ENCODE measurements at regions not wholly inside any gene's neighbourhood (a gene's known extent, or its start where the extent isn't known, plus 50 kb on each side); places are given as distances from the start of the nearest gene placed in this dataset.

- Mint-ChIP-seq H3K9me3 (peaks cover 2 to 21% (median 10%) of the 10 kb centered on the region in 7 donors), H3K36me3 (no peaks in the 10 kb centered on the region), H3K4me3 (no peak overlapping the region), H3K4me1 (no peaks in the 10 kb centered on the region), H3K27ac (no peak overlapping the region), H3K27me3 (no peaks in the 10 kb centered on the region)
- Histone ChIP-seq H3K27me3 (ENCODE audit: control insufficient read depth, insufficient read depth, low read length) (no peaks in the 10 kb centered on the region), H3K4me3 (ENCODE audit: low read depth, low read length) (no peak overlapping the region), H3K4me1 (ENCODE audit: control insufficient read depth, insufficient read depth, low read length, poor library complexity, severe bottlenecking) (no peaks in the 10 kb centered on the region), H3K36me3 (ENCODE audit: control insufficient read depth, insufficient read depth, low read length) (no peaks in the 10 kb centered on the region), H3K27ac (ENCODE audit: insufficient read depth, low read length, poor library complexity, severe bottlenecking) (no peak overlapping the region), H3K9me3 (ENCODE audit: control insufficient read depth in 2 of 2, low read length in 2 of 2) (peaks cover 0 to 5% of the 10 kb centered on the region in 2 experiments)
- ATAC-seq (ENCODE audit: low read depth in 2 of 2) (no peak), DNase-seq (no peak)
Measured at GRCh38 chr11:29657709-29658108, 359.1 kb downstream of the KCNA4 start.

- H3K27ac Mint-ChIP-seq: no peak overlapping the region
- Histone ChIP-seq H3K27ac (ENCODE audit: insufficient read depth, low read length, poor library complexity, severe bottlenecking) (no peak overlapping the region), H3K4me3 (ENCODE audit: low read depth, low read length) (no peak overlapping the region), H3K36me3 (ENCODE audit: control insufficient read depth, insufficient read depth, low read length) (no peaks in the 10 kb centered on the region), H3K27me3 (ENCODE audit: control insufficient read depth, insufficient read depth, low read length) (no peaks in the 10 kb centered on the region), H3K9me3 (ENCODE audit: control insufficient read depth in 2 of 2, low read length in 2 of 2) (peaks cover 0 to 2% of the 10 kb centered on the region in 2 experiments), H3K4me1 (ENCODE audit: control insufficient read depth, insufficient read depth, low read length, poor library complexity, severe bottlenecking) (no peaks in the 10 kb centered on the region)
- no peak overlapping the region for H3K4me3 Mint-ChIP-seq
- no peaks in the 10 kb centered on the region for H3K27me3 Mint-ChIP-seq
- no peaks in the 10 kb centered on the region for H3K4me1 Mint-ChIP-seq
- no peak for DNase-seq
- no peak for ATAC-seq (ENCODE audit: low read depth in 2 of 2)
- H3K9me3 Mint-ChIP-seq: peaks cover 0 to 16% (median 6%) of the 10 kb centered on the region in 7 donors
- no peaks in the 10 kb centered on the region for H3K36me3 Mint-ChIP-seq
Measured at GRCh38 chr11:29656597-29656996, 360.2 kb downstream of the KCNA4 start.

GRCh38 chr11:29645373-29645772, 371.5 kb downstream of the KCNA4 start:
- no peak for DNase-seq
- peaks cover 0 to 3% of the 10 kb centered on the region in 2 experiments for H3K9me3 ChIP-seq (ENCODE audit: control insufficient read depth in 2 of 2, low read length in 2 of 2)
- Mint-ChIP-seq H3K27ac (no peak overlapping the region), H3K27me3 (no peaks in the 10 kb centered on the region), H3K4me3 (no peak overlapping the region), H3K9me3 (peaks cover 1 to 27% (median 7%) of the 10 kb centered on the region in 7 donors), H3K4me1 (no peaks in the 10 kb centered on the region), H3K36me3 (no peaks in the 10 kb centered on the region)
- no peaks in the 10 kb centered on the region for H3K4me1 ChIP-seq (ENCODE audit: control insufficient read depth, insufficient read depth, low read length, poor library complexity, severe bottlenecking)
- H3K36me3 ChIP-seq (ENCODE audit: control insufficient read depth, insufficient read depth, low read length): no peaks in the 10 kb centered on the region
- no peaks in the 10 kb centered on the region for H3K27me3 ChIP-seq (ENCODE audit: control insufficient read depth, insufficient read depth, low read length)
- H3K4me3 ChIP-seq (ENCODE audit: low read depth, low read length): no peak overlapping the region
- no peak for ATAC-seq (ENCODE audit: low read depth in 2 of 2)
- H3K27ac ChIP-seq (ENCODE audit: insufficient read depth, low read length, poor library complexity, severe bottlenecking): no peak overlapping the region

- Histone ChIP-seq H3K9me3 (ENCODE audit: control insufficient read depth in 2 of 2, low read length in 2 of 2) (peaks cover 0 to 3% of the 10 kb centered on the region in 2 experiments), H3K4me1 (ENCODE audit: control insufficient read depth, insufficient read depth, low read length, poor library complexity, severe bottlenecking) (no peaks in the 10 kb centered on the region), H3K4me3 (ENCODE audit: low read depth, low read length) (no peak overlapping the region), H3K27me3 (ENCODE audit: control insufficient read depth, insufficient read depth, low read length) (no peaks in the 10 kb centered on the region), H3K27ac (ENCODE audit: insufficient read depth, low read length, poor library complexity, severe bottlenecking) (no peak overlapping the region), H3K36me3 (ENCODE audit: control insufficient read depth, insufficient read depth, low read length) (no peaks in the 10 kb centered on the region)
- peaks cover 1 to 17% (median 5%) of the 10 kb centered on the region in 7 donors for H3K9me3 Mint-ChIP-seq
- H3K36me3 Mint-ChIP-seq: no peaks in the 10 kb centered on the region
- DNase-seq (no peak), ATAC-seq (ENCODE audit: low read depth in 2 of 2) (no peak)
- no peak overlapping the region for H3K27ac Mint-ChIP-seq
- H3K4me1 Mint-ChIP-seq: no peaks in the 10 kb centered on the region
- H3K4me3 Mint-ChIP-seq: no peak overlapping the region
- no peaks in the 10 kb centered on the region for H3K27me3 Mint-ChIP-seq
Measured at GRCh38 chr11:29641201-29641600, 375.6 kb downstream of the KCNA4 start.

- DNase-seq (no peak), ATAC-seq (ENCODE audit: low read depth in 2 of 2) (no peak)
- Mint-ChIP-seq H3K4me3 (no peak overlapping the region), H3K9me3 (peaks cover 2 to 14% (median 8%) of the 10 kb centered on the region in 7 donors), H3K27me3 (no peaks in the 10 kb centered on the region), H3K4me1 (no peaks in the 10 kb centered on the region), H3K27ac (no peak overlapping the region), H3K36me3 (no peaks in the 10 kb centered on the region)
- Histone ChIP-seq H3K4me1 (ENCODE audit: control insufficient read depth, insufficient read depth, low read length, poor library complexity, severe bottlenecking) (no peaks in the 10 kb centered on the region), H3K36me3 (ENCODE audit: control insufficient read depth, insufficient read depth, low read length) (no peaks in the 10 kb centered on the region), H3K9me3 (ENCODE audit: control insufficient read depth in 2 of 2, low read length in 2 of 2) (peaks cover 0 to 4% of the 10 kb centered on the region in 2 experiments), H3K27ac (ENCODE audit: insufficient read depth, low read length, poor library complexity, severe bottlenecking) (no peak overlapping the region), H3K4me3 (ENCODE audit: low read depth, low read length) (no peak overlapping the region), H3K27me3 (ENCODE audit: control insufficient read depth, insufficient read depth, low read length) (no peaks in the 10 kb centered on the region)
Measured at GRCh38 chr11:29634744-29635143, 382.1 kb downstream of the KCNA4 start.

- H3K27ac Mint-ChIP-seq: no peak overlapping the region
- H3K4me3 Mint-ChIP-seq: no peak overlapping the region
- DNase-seq: no peak
- no peak overlapping the region for H3K27ac ChIP-seq (ENCODE audit: insufficient read depth, low read length, poor library complexity, severe bottlenecking)
- no peaks in the 10 kb centered on the region for H3K36me3 Mint-ChIP-seq
- H3K9me3 ChIP-seq (ENCODE audit: control insufficient read depth in 2 of 2, low read length in 2 of 2): peaks cover 0 to 4% of the 10 kb centered on the region in 2 experiments
- ATAC-seq (ENCODE audit: low read depth in 2 of 2): no peak
- H3K9me3 Mint-ChIP-seq: peaks cover 2 to 17% (median 8%) of the 10 kb centered on the region in 7 donors
- no peak overlapping the region for H3K4me3 ChIP-seq (ENCODE audit: low read depth, low read length)
- H3K4me1 ChIP-seq (ENCODE audit: control insufficient read depth, insufficient read depth, low read length, poor library complexity, severe bottlenecking): no peaks in the 10 kb centered on the region
- no peaks in the 10 kb centered on the region for H3K36me3 ChIP-seq (ENCODE audit: control insufficient read depth, insufficient read depth, low read length)
- H3K4me1 Mint-ChIP-seq: no peaks in the 10 kb centered on the region
- H3K27me3 Mint-ChIP-seq: no peaks in the 10 kb centered on the region
- H3K27me3 ChIP-seq (ENCODE audit: control insufficient read depth, insufficient read depth, low read length): no peaks in the 10 kb centered on the region
Measured at GRCh38 chr11:29634244-29634643, 382.6 kb downstream of the KCNA4 start.

- Mint-ChIP-seq H3K27ac (no peak overlapping the region), H3K4me1 (no peaks in the 10 kb centered on the region), H3K36me3 (no peaks in the 10 kb centered on the region), H3K9me3 (peaks cover 0 to 20% (median 5%) of the 10 kb centered on the region in 7 donors), H3K4me3 (no peak overlapping the region), H3K27me3 (no peaks in the 10 kb centered on the region)
- Histone ChIP-seq H3K9me3 (ENCODE audit: control insufficient read depth in 2 of 2, low read length in 2 of 2) (peaks cover 0 to 4% of the 10 kb centered on the region in 2 experiments), H3K36me3 (ENCODE audit: control insufficient read depth, insufficient read depth, low read length) (no peaks in the 10 kb centered on the region), H3K4me1 (ENCODE audit: control insufficient read depth, insufficient read depth, low read length, poor library complexity, severe bottlenecking) (no peaks in the 10 kb centered on the region), H3K27me3 (ENCODE audit: control insufficient read depth, insufficient read depth, low read length) (no peaks in the 10 kb centered on the region), H3K4me3 (ENCODE audit: low read depth, low read length) (no peak overlapping the region), H3K27ac (ENCODE audit: insufficient read depth, low read length, poor library complexity, severe bottlenecking) (no peak overlapping the region)
- no peak for DNase-seq
- no peak for ATAC-seq (ENCODE audit: low read depth in 2 of 2)
Measured at GRCh38 chr11:29629286-29629685, 387.5 kb downstream of the KCNA4 start.

GRCh38 chr11:29628609-29629008, 388.2 kb downstream of the KCNA4 start:
- Mint-ChIP-seq H3K27ac (no peak overlapping the region), H3K4me3 (no peak overlapping the region), H3K36me3 (no peaks in the 10 kb centered on the region), H3K9me3 (peaks cover 0 to 20% (median 4%) of the 10 kb centered on the region in 7 donors), H3K27me3 (no peaks in the 10 kb centered on the region), H3K4me1 (no peaks in the 10 kb centered on the region)
- Histone ChIP-seq H3K4me1 (ENCODE audit: control insufficient read depth, insufficient read depth, low read length, poor library complexity, severe bottlenecking) (no peaks in the 10 kb centered on the region), H3K4me3 (ENCODE audit: low read depth, low read length) (no peak overlapping the region), H3K36me3 (ENCODE audit: control insufficient read depth, insufficient read depth, low read length) (no peaks in the 10 kb centered on the region), H3K9me3 (ENCODE audit: control insufficient read depth in 2 of 2, low read length in 2 of 2) (peaks cover 0 to 4% of the 10 kb centered on the region in 2 experiments), H3K27me3 (ENCODE audit: control insufficient read depth, insufficient read depth, low read length) (no peaks in the 10 kb centered on the region), H3K27ac (ENCODE audit: insufficient read depth, low read length, poor library complexity, severe bottlenecking) (no peak overlapping the region)
- DNase-seq (no peak), ATAC-seq (ENCODE audit: low read depth in 2 of 2) (no peak)
